ENCODE measurements at regions not wholly inside any gene's neighbourhood (a gene's known extent, or its start where the extent isn't known, plus 50 kb on each side); places are given as distances from the start of the nearest gene placed in this dataset.
"Not testable (repeated sequence)": the region's sequence is repeated elsewhere in the genome, so short reads cannot be mapped to it uniquely, and the experiment has no call there.

- DNase-seq (ENCODE audit: low read depth in 4 of 4, low spot score in 3 of 4): peak in 3 of 4 donors; percentile 28 to 50 (median 47)
Observed at GRCh38 chr9:80797101-80797829, 892.1 kb downstream of the TLE1 start.

GRCh38 chr9:80796632-80797031, 892.7 kb downstream of the TLE1 start:
- DNase-seq (ENCODE audit: low read depth in 4 of 4, low spot score in 3 of 4): no peak

- no peak for DNase-seq (ENCODE audit: low read depth in 4 of 4, low spot score in 3 of 4)
Observed at GRCh38 chr9:80794197-80794596, 895.1 kb downstream of the TLE1 start.

GRCh38 chr9:80793706-80794105, 895.6 kb downstream of the TLE1 start:
- DNase-seq (ENCODE audit: low read depth in 4 of 4, low spot score in 3 of 4): no peak

GRCh38 chr9:80792726-80793125, 896.6 kb downstream of the TLE1 start:
- no peak for DNase-seq (ENCODE audit: low read depth in 4 of 4, low spot score in 3 of 4)

- DNase-seq (ENCODE audit: low read depth in 4 of 4, low spot score in 3 of 4): no peak
Observed at GRCh38 chr9:80791836-80792235, 897.5 kb downstream of the TLE1 start.

- no peak for DNase-seq (ENCODE audit: low read depth in 4 of 4, low spot score in 3 of 4)
Observed at GRCh38 chr9:80790764-80791163, 898.6 kb downstream of the TLE1 start.

- DNase-seq (ENCODE audit: low read depth in 4 of 4, low spot score in 3 of 4): no peak
Observed at GRCh38 chr9:80789831-80790230, 899.5 kb downstream of the TLE1 start.

GRCh38 chr9:80787636-80788035, 901.7 kb downstream of the TLE1 start:
- DNase-seq (ENCODE audit: low read depth in 4 of 4, low spot score in 3 of 4): no peak

- no peak for DNase-seq (ENCODE audit: low read depth in 4 of 4, low spot score in 3 of 4)
Observed at GRCh38 chr9:80784647-80785046, 904.7 kb downstream of the TLE1 start.

- DNase-seq (ENCODE audit: low read depth in 4 of 4, low spot score in 3 of 4): no peak
Observed at GRCh38 chr9:80775971-80776370, 913.4 kb downstream of the TLE1 start.

GRCh38 chr9:80775530-80775929, 913.8 kb downstream of the TLE1 start:
- DNase-seq (ENCODE audit: low read depth in 4 of 4, low spot score in 3 of 4): no peak

GRCh38 chr9:80771555-80772347, 917.6 kb downstream of the TLE1 start:
- no peak for DNase-seq (ENCODE audit: low read depth in 4 of 4, low spot score in 3 of 4)

- DNase-seq (ENCODE audit: low read depth in 4 of 4, low spot score in 3 of 4): no peak
Observed at GRCh38 chr9:80763536-80763935, 925.8 kb downstream of the TLE1 start.

GRCh38 chr9:80755586-80755985, 933.8 kb downstream of the TLE1 start:
- no peak for DNase-seq (ENCODE audit: low read depth in 4 of 4, low spot score in 3 of 4)

- DNase-seq (ENCODE audit: low read depth in 4 of 4, low spot score in 3 of 4): not testable (repeated sequence)
Observed at GRCh38 chr9:80747056-80747455, 942.3 kb downstream of the TLE1 start.

- DNase-seq (ENCODE audit: low read depth in 4 of 4, low spot score in 3 of 4): peak in 3 of 4 donors; percentile 35 to 43 (median 38)
Observed at GRCh38 chr9:80732506-80732905, 956.8 kb downstream of the TLE1 start.

- no peak for DNase-seq (ENCODE audit: low read depth in 4 of 4, low spot score in 3 of 4)
Observed at GRCh38 chr9:80720579-80720978, 968.8 kb downstream of the TLE1 start.

- no peak for DNase-seq (ENCODE audit: low read depth in 4 of 4, low spot score in 3 of 4)
Observed at GRCh38 chr9:80707120-80707519, 982.2 kb downstream of the TLE1 start.

GRCh38 chr9:80701061-80701460, 988.3 kb downstream of the TLE1 start:
- DNase-seq (ENCODE audit: low read depth in 4 of 4, low spot score in 3 of 4): no peak

GRCh38 chr9:80699511-80699998, 989.8 kb downstream of the TLE1 start:
- DNase-seq (ENCODE audit: low read depth in 4 of 4, low spot score in 3 of 4): no peak
